ENCODE measurements at regions not wholly inside any gene's neighbourhood (a gene's known extent, or its start where the extent isn't known, plus 50 kb on each side); places are given as distances from the start of the nearest gene placed in this dataset.
"Not testable (repeated sequence)": the region's sequence is repeated elsewhere in the genome, so short reads cannot be mapped to it uniquely, and the experiment has no call there.

GRCh38 chr2:11997142-11997541, 250.7 kb downstream of the LPIN1 start:
- no peak for DNase-seq

GRCh38 chr2:11998218-11998617, 251.8 kb downstream of the LPIN1 start:
- DNase-seq: no peak

GRCh38 chr2:11998626-11999378, 252.4 kb downstream of the LPIN1 start:
- DNase-seq: no peak

- DNase-seq: no peak
These were observed 255.2 kb downstream of the LPIN1 start for GRCh38 chr2:12001621-12002020.

- no peak for DNase-seq
These were observed 255.8 kb downstream of the LPIN1 start for GRCh38 chr2:12002215-12002614.

- no peak for DNase-seq
These were observed 258.3 kb downstream of the LPIN1 start for GRCh38 chr2:12004713-12005112.

- peak; percentile 51 for DNase-seq
These were observed 259.7 kb downstream of the LPIN1 start for GRCh38 chr2:12005886-12006681.

GRCh38 chr2:12006850-12007249, 260.4 kb downstream of the LPIN1 start:
- DNase-seq: no peak

GRCh38 chr2:12007282-12007681, 260.9 kb downstream of the LPIN1 start:
- DNase-seq: no peak

GRCh38 chr2:12008425-12009061, 262.1 kb downstream of the LPIN1 start:
- DNase-seq: no peak

- no peak for DNase-seq
These were observed 263.0 kb downstream of the LPIN1 start for GRCh38 chr2:12009323-12009905.

GRCh38 chr2:12010059-12010458, 263.6 kb downstream of the LPIN1 start:
- DNase-seq: no peak

- DNase-seq: no peak
These were observed 264.3 kb downstream of the LPIN1 start for GRCh38 chr2:12010779-12011178.

GRCh38 chr2:12014088-12014960, 267.9 kb downstream of the LPIN1 start:
- DNase-seq: peak; percentile 18

GRCh38 chr2:12017499-12018157, 271.2 kb downstream of the LPIN1 start:
- DNase-seq: no peak

- not testable (repeated sequence) for DNase-seq
These were observed 272.3 kb downstream of the LPIN1 start for GRCh38 chr2:12018726-12019125.

GRCh38 chr2:12020833-12021469, 274.5 kb downstream of the LPIN1 start:
- no peak for DNase-seq

GRCh38 chr2:12024197-12024907, 277.9 kb downstream of the LPIN1 start:
- not testable (repeated sequence) for DNase-seq

GRCh38 chr2:12027136-12027535, 280.7 kb downstream of the LPIN1 start:
- no peak for DNase-seq

GRCh38 chr2:12031866-12032265, 285.4 kb downstream of the LPIN1 start:
- DNase-seq: no peak

GRCh38 chr2:12032398-12032797, 286.0 kb downstream of the LPIN1 start:
- peak; percentile 56 for DNase-seq

All from CD4-positive, alpha-beta T cell treated with Interleukin-15 for 1 hour (primary cell).